Activated T-cell treated with anti-CD3 and anti-CD28 coated beads, Interleukin-2, amount 50 U/mL, for 24 hours (primary cell): ENCODE measurements at regions not wholly inside any gene's neighbourhood (a gene's known extent, or its start where the extent isn't known, plus 50 kb on each side); places are given as distances from the start of the nearest gene placed in this dataset.

Experiments used
- DNase-seq: peaks from one replicate; pipeline ENCODE4 v3.0.0-alpha.2; 2020
- H3K27ac Mint-ChIP-seq: 2 replicates; pipeline ENCODE4 v1.8.0; 2020; ENCODE audit warnings: mild to moderate bottlenecking, mixed read lengths
- H3K27me3 Mint-ChIP-seq: 2 replicates; pipeline ENCODE4 v1.8.0; 2020; ENCODE audit warnings: mixed read lengths
- H3K36me3 Mint-ChIP-seq: 2 replicates; pipeline ENCODE4 v1.8.0; 2020; ENCODE audit warnings: low read depth, mixed read lengths
- H3K4me1 Mint-ChIP-seq: 2 replicates; pipeline ENCODE4 v1.8.0; 2020; ENCODE audit warnings: low read depth, mixed read lengths
- H3K4me3 Mint-ChIP-seq: 2 replicates; pipeline ENCODE4 v1.8.0; 2020; ENCODE audit warnings: mild to moderate bottlenecking, moderate library complexity, mixed read lengths
- H3K9me3 Mint-ChIP-seq: 2 replicates; pipeline ENCODE4 v1.8.0; 2020; ENCODE audit warnings: mixed read lengths

DNA sequence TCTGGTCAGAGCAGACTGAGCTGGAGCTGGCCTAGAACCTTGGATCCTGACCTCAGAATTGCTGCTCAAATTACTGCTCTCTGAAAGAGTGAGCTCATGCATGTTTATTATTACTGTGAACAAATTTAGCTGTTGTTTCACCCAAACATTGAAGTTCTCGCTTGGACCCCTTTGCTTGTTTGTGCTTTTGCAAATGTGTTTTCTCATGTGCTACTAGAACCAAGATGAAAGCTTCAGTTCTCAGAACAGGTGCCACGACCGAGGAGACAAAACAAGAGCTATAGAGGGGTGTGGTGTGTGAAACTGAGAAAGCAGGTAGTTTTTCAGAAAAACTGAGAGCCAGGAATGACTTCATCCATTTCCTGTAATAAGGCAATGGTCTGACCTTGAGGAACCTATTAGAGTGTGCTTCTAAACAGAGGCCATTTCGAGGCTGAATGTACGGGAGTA lies 50.0 kb upstream of the ESR1 start:
- H3K27ac Mint-ChIP-seq, result peak overlapping the region; percentile 82
- H3K9me3 Mint-ChIP-seq, result no peaks in the 10 kb centered on the region
- DNase-seq, result no peak
- H3K36me3 Mint-ChIP-seq, result no peaks in the 10 kb centered on the region
- no peak overlapping the region for H3K4me3 Mint-ChIP-seq
- H3K4me1 Mint-ChIP-seq, result peaks cover 20% of the 10 kb centered on the region
- H3K27me3 Mint-ChIP-seq, result peaks cover 4% of the 10 kb centered on the region
